Panc1 (cell line): ENCODE measurements at regions not wholly inside any gene's neighbourhood (a gene's known extent, or its start where the extent isn't known, plus 50 kb on each side); places are given as distances from the start of the nearest gene placed in this dataset.

ENCODE experiments used
- CTCF ChIP-seq: fragments of 450-650 bp; IDR thresholded peaks from 2 replicates; pipeline ENCODE4 v1.5.1; 2017; ENCODE audit warnings: mild to moderate bottlenecking
- POLR2AphosphoS5 ChIP-seq: IDR thresholded peaks from 2 replicates; pipeline ENCODE4 v1.6.1; 2012; ENCODE audit warnings: mild to moderate bottlenecking, low read depth, low read length, moderate library complexity
- REST ChIP-seq, 2 experiments: IDR thresholded peaks; 2 replicates each; pipeline ENCODE4 v1.6.1; 2011 to 2012; ENCODE audit warnings: low read depth in 2 of 2, control low read depth in 1 of 2, low read length in 1 of 2, mild to moderate bottlenecking in 1 of 2, moderate library complexity in 1 of 2; ENCODE audit not compliant: insufficient read depth in 1 of 2
- SIN3A ChIP-seq: IDR thresholded peaks from 2 replicates; pipeline ENCODE4 v1.6.1; 2012; ENCODE audit warnings: low read depth, mild to moderate bottlenecking, low read length, moderate library complexity, borderline replicate concordance; ENCODE audit not compliant: insufficient read depth
- TCF7L2 ChIP-seq: IDR thresholded peaks from 2 replicates; pipeline ENCODE4 v1.6.1; 2011; ENCODE audit warnings: mild to moderate bottlenecking, low read depth, low read length, inconsistent platforms

- TF ChIP-seq POLR2AphosphoS5 (no peak), CTCF (no peak), SIN3A (no peak), TCF7L2 (no peak), REST (IDR thresholded peaks at IDR 0.05; ENCODE audit: insufficient read depth in 1 of 2, low read depth in 2 of 2, low read length in 1 of 2) (no peak)
Measured at GRCh38 chr4:123133397-123134050, 211.1 kb upstream of the NUDT6 start.
